ENCODE measurements at regions not wholly inside any gene's neighbourhood (a gene's known extent, or its start where the extent isn't known, plus 50 kb on each side); places are given as distances from the start of the nearest gene placed in this dataset.

DNA sequence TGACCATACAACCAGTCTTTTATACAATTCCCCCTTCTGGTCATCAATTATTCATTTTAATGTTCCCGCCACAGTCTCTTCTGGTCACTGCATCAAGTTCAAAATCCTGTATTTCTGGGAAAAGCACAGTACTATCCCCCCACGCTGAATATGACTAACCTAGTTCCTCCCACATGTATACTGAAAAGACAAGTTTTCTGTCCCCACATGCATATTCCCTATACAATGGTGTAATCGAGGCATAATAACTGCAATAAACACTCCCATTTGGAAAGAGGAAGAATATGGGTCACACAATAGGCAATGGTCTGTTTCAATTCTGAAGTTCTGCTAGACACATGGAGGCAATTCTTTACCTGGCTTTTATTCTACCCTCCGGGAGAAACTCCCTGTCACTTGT lies 344.9 kb downstream of the EFNA5 start:
- no peak for DNase-seq

DNA sequence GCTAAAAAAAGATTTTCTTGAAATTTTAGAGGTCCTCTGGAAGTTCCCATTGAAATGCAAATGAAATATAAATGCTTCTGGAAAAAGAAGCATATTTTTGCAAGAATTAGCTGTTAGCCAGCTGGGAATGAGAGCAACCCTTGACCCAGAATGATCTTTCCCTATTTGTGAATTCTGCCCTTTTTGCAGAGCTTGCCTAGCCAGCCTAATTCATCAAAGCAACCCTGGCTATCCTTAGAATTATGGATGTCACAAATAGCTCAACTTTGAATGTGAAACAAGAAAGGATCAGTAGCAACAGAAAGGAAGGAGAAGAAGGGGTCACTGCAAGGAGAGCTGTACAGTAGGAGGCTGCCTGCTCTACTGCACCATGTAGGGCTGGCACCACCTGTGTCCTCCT lies 345.9 kb downstream of the EFNA5 start:
- no peak for DNase-seq

GRCh38 chr5:107324071-107324470 lies 346.7 kb downstream of the EFNA5 start:
- DNase-seq = peak; percentile 3

DNA sequence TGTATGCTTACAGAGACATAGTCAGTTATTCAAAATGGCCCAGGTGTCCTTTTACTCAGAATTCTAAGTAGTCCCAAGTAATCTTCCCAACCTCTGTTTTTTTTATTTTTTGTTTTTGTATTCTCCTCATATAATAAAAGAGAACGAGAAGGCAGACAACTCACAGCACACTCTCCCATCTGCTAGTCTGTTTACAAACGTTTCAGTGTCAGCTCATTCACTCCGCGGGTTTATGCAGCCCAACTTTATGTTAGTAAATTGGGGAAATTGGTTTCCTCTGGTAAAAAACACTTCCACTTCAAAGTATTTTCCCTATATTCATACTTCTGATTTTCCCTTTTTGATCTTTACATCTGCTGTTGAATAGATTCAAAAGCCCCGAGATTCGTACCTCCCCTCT lies 347.2 kb downstream of the EFNA5 start:
- DNase-seq = no peak

DNA sequence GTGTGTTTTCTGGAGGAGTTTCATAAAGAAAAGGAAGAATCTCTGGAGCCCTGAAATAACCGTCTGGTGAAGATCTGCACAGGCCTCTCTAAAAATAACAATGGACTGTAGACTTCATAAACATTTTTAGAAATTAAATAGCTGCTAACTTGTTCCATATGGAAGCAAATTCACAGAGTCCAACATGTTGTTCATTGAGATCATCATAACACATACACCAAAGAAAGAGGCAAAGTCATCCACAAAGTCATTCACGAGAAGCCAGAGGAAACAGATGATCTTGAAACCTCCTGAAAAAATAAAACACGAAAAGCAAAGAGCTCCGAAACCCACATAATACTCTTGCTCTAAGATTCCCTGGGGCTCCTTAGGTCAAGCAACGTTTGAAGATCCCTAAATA lies 347.8 kb downstream of the EFNA5 start:
- no peak for DNase-seq

DNA sequence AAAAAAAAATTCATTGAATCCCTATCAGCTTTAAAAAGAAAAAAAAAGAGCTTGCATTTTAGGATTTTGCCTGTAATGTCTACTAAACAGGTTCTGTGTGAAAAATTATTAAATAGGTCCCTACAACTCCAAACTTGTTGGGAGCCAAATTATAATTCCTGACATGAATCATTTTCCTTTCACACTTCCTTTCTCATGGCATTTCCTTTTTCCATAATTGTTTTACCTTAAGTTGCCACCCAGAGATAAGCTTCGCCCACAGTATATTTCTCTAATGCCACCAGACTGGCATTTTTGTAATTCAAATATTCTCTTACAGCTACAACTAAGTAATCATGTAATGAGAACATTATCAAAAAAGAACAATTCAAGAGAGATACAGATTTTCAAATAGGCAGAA lies 348.8 kb downstream of the EFNA5 start:
- no peak for DNase-seq

DNA sequence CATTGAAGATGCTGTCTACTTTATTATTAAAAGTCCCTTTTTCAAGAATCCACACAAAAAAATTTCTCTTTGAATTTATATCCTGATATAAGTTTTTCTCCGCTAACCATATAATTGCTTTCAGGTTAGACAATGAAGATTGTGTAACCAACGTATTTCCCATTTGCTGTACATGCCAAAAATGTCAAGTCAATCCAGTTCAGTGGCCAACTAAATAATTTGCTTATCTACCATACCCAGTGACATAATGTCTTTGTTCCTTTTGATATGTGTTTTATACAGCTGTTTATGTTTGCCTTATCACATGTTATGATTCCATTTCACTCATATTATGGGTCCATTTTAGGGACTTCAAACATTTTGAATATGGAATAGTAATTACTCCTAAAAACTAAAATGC lies 349.9 kb downstream of the EFNA5 start:
- DNase-seq = no peak

GRCh38 chr5:107320376-107320775 lies 350.4 kb downstream of the EFNA5 start:
- DNase-seq = no peak

DNA sequence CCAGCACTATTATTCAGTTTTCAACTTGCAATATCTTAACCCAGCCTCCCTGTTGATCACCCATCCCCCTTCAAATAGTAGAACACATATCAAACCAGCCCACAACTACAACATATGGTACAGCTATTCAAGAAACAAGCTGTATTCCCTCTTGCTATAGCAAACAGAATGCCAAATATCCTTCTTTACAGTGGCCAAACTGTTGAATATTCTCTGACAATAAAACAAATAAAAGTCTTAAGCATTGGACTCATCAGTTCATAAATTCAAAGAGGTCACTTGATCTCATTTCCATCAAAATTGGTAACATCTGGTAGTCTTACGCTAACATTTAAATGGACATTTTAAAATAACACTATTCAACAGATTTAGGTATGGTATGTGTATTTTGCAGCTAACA lies 350.8 kb downstream of the EFNA5 start:
- DNase-seq = no peak

DNA sequence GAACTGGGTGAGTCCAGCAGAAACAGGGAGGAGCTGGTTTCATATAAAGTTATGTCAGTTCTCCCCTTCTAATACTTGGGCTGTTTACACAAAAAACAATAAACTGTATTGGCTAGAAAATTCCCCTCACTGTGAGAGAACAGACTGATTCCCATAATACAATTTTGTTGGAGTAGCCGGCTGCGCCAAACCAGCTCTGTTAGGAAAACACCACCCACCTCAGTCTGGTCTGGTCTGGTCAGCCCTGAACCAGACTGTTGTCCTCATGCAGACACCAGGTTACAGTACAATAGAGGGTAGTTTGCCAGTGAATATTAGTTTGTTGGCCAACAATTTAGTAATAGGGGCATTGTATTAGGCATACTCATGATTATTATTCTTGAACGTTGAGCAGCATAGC lies 356.4 kb downstream of the EFNA5 start:
- no peak for DNase-seq

- DNase-seq = no peak
Observed at GRCh38 chr5:107313921-107314320, 356.8 kb downstream of the EFNA5 start.

DNA sequence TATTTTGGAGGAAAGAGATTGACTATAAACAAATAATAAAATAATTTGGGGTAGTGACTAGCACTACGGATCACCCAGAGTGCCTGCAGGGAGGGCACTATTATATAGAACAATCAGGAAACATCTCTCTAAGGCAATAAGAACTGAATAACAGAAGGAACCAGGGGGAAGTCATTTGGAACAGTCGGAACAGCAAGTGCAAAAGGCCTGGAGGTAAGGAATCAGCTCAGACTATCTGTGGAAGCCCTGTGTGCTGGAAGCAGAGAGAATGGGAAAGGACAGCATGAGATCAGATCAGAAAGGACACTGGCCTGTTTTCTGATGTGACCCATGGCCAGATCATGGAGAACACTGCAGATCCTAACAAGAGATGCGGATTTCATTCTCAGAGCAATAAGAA lies 357.6 kb downstream of the EFNA5 start:
- DNase-seq = no peak

GRCh38 chr5:107310181-107310580 lies 360.6 kb downstream of the EFNA5 start:
- no peak for DNase-seq

DNA sequence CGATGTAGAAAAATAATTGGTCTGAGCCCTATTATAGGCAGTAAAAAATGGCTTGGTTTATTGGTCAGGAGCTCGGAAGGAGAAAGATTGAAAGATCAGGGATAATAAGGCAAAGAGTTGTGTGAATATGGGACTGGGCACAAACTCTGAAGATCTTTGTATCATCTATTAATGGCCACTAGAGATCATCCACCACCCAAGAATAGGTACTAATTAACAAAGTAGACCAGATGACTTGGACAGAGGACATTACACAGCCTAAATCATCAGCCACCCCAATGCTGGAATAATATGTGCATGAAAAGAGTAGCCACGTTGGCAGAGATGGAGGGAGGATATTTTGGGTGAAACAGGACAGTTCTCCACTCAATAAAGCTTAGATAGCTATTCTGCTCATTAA lies 364.1 kb downstream of the EFNA5 start:
- no peak for DNase-seq

- no peak for DNase-seq
Observed at GRCh38 chr5:107306002-107306401, 364.7 kb downstream of the EFNA5 start.

DNA sequence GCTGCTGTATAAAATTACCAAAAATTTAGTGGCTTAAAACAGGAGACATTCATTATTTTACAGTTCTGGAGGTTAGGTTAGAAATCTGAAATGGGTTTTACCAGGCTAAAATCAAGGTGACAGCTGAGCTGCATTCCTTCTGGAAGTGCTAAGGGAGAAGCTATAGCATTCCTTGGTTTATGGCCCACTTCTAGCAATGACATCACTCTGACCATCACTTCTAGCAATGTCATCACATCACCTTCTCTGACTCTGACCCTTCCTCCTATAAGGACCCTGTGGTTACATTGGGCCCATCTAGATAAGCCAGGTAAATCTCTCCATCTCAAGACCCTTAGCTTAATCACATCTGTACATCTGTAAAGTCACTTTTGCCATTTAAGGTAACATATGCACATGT lies 366.1 kb downstream of the EFNA5 start:
- no peak for DNase-seq

DNA sequence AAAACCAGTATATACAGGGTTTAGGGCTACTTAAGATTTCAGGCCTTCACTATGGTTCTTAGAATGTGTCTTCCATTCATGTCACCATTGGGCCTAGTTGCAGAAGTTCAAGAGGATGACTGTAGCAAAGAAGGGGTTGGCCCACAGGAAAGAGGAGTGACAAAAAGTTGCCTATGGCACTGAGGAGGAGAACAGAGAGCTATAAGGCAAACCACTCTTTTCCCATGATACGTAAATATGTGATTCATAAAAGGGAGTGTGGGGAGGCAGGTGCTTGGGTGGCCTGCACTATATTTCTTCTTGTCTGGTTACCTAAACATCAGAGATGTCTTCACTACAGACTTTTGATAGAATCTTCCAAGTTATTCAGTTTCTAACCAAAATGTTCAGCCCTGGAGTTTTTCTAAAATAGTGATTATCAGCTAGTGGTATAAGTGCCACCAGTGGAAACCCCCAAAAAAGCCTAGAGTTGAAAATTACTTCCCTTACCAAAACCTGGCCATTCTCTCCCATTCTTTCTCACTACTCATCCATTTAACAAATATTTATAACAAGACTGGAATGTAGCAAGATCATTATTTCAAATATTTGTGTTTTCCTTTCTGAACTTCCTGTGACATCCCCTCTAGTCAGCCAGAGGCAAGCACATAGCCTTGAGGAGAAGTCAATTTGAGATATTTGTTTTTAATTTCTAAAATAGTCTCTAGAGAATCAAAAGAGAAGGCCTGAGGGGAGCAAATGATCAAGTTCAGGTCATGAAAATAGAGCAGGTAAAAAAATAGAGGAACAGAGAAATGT lies 367.4 kb downstream of the EFNA5 start:
- no peak for DNase-seq

DNA sequence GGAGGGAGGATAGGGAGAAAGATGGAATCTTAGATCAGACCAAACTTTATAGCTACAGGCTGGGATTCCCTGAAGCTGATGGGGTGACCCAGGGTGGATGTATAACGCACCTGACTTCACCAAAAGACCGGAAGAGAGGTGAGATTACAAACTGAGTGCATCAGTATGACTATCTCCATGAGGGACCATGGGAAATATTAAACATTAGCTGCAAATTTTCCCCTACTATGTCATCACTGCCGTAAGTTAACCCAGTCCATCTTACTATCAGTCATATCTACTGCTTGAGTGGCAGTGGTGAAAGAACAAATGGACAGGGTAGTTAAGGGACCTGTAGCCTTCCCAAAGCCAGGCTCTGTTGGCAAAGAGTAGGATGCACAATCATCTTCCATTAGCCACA lies 368.3 kb downstream of the EFNA5 start:
- no peak for DNase-seq

DNA sequence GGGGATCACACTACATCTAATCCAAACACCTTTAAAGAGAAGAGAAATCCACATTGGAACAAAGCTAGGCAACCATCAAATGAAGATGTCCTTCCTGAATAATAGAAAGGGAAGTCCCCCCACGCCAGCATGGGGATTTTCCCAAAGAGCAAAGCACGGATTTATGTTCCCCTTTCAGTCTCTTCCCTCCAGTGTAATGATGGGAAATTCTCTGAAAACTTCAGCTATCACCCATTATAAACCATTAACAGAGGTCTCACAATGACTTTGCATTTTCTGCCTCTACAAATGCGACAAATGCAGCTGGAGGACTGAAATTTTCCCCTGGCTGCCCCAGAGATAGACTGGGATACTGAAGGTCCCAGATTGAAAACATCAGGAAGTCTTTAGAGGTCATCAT lies 368.7 kb downstream of the EFNA5 start:
- no peak for DNase-seq

DNA sequence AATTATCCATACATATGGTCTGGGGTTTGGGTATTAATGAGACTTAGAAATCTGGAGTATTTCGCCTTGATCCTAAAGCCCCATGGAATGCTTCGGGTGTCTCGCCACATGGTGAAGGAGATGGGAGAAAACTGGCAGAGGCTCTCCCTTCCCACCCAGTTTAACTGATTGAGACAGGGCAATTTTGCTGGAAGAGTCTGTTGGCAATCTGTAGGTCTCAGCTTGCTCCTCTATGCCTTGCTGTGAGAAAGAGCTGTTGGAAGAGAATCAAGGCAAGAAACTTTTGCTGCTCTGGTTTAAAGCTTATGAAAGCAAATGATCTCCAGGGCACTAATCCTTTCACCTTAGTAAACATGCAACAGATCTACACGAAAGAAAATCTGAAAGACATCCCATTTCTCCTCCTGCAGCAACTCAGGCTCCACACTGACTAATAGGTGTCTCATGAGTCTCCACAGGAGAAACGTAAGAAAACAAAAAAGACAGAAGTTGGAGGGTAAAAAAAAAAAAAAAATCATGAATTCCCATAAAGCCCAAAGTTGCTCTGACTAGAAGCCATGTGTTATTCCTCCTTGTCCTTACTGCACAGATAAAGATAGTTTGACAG lies 369.9 kb downstream of the EFNA5 start:
- no peak for DNase-seq

DNA sequence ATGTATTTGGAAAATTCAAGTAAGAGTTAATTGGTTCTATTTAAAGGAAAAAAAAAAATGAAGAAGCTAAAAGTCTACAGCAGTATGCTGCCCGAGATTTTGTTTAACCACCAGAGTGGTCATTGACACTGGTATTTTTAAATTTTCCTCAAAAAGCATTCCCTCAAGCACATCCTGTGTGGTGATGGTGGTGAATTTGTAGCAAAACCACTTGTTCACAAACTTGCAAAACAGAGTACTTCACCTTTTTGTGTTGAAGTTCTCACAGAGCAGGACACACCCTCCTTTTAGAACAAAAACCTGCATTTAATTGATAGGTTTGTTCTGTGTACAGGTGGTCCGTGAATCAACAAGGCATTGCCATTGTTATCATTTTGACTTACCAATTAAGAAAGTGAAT lies 374.2 kb downstream of the EFNA5 start:
- DNase-seq = no peak

- DNase-seq = no peak
Observed at GRCh38 chr5:107295914-107296313, 374.8 kb downstream of the EFNA5 start.

DNA sequence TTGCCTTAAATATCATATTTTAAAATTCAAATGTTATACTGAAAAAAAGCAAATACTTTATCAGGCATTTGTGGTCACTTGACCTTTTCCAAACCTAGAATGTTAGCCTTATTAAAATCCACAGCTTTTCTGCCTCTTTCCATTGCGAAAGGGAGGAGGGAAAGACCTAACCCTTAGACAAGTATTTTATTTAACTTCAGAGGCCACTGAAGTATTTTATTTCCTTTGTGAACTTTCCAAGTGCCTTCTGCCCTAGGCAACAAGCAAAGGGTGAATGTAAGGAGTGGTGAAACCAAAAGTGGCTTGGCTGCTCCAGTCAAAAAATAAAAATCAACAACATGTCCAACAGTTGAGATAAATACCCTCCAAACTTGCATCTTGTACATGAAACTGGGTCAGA lies 376.1 kb downstream of the EFNA5 start:
- no peak for DNase-seq

DNA sequence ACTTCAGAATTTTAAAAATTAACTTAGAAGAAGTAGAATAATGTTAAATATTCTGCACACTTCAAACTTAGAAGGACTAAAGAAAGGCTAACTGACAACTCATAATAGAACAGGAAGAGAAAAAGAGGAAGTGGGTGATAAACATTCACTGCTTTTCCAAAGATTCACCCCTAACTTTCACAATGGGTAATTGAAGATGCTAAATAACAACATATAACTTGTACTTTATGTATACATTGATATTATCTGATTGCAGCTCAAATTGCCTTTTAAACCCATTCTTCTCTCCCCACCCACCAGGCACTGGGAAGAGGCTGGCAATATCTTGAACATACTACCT lies 376.6 kb downstream of the EFNA5 start:
- no peak for DNase-seq

DNA sequence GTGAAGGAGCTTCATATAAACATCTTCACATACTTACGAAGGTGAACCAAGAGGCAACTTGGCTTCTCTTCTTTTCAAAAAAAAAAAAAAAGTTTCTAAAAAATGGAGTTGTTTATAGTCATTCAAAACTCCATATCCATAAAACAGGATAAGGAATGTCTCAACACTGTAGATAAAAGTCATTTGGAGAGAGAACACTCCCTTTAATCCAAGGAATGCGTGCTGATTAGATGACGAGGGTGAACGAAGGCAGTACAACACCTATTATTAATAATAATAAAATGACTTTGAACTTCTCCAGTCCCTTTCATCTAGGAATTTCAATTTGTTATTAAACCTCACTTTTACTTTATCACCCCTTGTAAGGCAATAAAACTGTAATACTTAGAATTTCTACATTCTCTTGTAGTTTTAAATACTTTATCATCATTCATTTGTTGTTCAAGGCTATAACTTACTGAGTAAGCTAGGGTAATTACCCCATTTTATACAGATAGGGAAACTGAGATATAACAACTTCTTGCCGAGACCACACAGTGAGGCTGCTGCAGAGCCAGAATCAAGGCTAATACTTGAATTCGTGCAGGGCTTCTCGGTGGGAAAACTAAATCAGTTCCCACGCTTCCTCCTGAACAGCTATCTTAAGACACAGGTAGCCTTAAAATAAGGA lies 377.1 kb downstream of the EFNA5 start:
- no peak for DNase-seq
